HG03521 (cell line): ENCODE measurements at regions not wholly inside any gene's neighbourhood (a gene's known extent, or its start where the extent isn't known, plus 50 kb on each side); places are given as distances from the start of the nearest gene placed in this dataset.
"Not testable (repeated sequence)": the region's sequence is repeated elsewhere in the genome, so short reads cannot be mapped to it uniquely, and the experiment has no call there.

Experiments
- ATAC-seq: cut with Tn5 transposase; IDR thresholded peaks from one replicate; pipeline ENCODE4 v1.9.1; 2021; ENCODE audit warnings: mild to moderate bottlenecking, moderate library complexity; ENCODE audit not compliant: unreplicated experiment

GRCh38 chr2:91520972-91521535 is 2829.6 kb downstream of the RPIA start:
- ATAC-seq, result not testable (repeated sequence)

GRCh38 chr2:91521944-91522343 is 2830.5 kb downstream of the RPIA start:
- ATAC-seq, result not testable (repeated sequence)

DNA sequence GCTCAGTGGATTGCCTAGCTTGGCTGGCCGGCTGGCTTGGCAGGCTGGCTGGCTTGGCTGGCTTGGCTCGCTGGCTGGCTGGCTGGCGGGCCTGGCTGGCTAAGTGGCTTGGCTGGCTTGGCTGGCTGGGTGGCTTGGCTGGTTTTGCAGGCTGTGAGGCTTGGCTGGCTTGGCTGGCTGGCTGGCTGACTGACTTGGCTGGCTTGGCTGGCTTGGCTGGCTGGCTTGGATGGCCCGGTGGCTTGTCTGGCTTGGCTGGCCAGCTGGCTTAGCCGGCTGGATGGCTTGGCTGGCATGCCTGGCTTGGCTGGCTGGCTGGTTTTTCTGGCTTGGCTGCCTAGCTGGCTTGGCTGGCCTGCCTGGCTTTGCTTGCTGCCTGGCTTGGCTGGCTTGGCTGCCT is 2831.4 kb downstream of the RPIA start:
- not testable (repeated sequence) for ATAC-seq

DNA sequence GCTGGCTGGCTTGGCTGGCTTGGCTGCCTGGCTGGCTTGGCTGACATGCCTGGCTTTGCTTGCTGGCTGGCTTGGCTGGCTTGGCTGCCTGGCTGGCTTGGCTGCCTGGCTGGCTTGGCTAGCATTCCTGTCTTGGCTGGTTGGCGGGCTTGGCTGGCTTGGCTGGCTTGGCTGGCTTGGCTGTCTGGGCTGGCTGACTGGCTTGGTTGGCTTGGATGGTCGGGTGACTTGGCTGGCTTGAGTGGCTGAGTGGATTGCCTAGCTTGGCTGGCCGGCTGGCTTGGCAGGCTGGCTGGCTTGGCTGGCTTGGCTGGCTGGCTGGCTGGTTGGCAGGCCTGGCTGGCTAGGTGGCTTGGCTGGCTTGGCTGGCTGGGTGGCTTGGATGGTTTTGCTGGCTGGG is 2832.3 kb downstream of the RPIA start:
- ATAC-seq, result not testable (repeated sequence)

- ATAC-seq, result not testable (repeated sequence)
These were observed 2834.1 kb downstream of the RPIA start for GRCh38 chr2:91525587-91525986.

- ATAC-seq, result not testable (repeated sequence)
These were observed 2834.6 kb downstream of the RPIA start for GRCh38 chr2:91526083-91526482.

DNA sequence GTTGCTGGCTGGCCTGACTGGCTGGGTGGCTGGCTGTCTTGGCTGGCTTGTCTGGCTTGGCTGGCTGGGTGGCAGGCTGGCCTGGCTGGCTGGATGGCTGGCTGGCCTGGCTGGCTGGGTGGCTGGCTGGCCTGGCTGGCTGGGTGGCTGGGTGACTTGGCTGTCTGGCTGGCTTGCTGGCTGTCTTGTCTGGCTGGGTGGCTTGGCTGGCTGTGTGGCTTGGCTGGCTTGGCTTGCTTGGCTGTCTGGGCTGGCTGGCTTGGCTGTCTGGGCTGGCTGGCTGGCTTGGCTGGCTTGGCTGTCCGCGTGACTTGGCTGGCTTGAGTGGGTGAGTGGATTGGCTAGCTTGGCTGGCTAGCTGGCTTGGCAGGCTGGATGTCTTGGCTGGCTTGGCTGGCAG is 2835.6 kb downstream of the RPIA start:
- ATAC-seq, result not testable (repeated sequence)

- not testable (repeated sequence) for ATAC-seq
These were observed 2836.1 kb downstream of the RPIA start for GRCh38 chr2:91527491-91528031.

DNA sequence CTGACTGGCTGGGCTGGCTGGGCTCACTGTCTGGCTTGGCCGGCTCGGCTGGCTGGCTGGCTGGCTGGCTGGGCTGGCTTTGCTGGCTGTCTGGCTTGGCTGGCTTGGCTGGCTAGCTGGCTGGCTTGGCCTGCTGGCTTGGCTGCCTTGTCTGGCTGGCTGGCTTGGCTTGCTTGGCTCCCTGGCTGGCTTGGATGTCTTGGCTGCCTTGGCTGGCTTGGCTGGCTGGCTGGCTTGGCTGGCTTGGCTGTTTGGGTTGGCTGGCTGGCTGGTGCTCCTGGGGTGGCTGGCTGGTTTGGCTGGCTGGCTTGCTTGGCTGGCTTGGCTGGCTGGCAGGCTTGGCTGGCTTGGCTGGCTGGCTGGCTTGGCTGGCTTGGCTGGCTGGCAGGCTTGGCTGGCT is 2836.9 kb downstream of the RPIA start:
- not testable (repeated sequence) for ATAC-seq

DNA sequence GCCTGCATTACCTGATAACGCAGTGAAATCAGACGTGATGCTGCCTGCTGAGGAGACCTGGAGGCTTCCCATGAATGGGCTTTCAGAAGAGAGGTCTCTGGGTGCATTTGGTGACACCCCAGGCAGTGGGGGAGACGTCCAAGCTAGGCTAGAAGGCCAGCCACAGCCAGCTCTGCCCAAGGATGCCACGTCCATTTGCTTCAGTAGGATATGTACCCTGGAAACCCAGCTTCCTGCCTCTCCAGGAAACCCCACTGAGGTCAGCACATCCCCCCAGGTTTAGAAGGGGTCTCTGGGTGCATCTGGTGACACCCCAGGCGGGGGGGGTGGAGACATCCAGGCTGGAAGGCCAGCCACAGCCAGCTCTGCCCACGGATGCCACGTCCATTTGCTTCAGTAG is 2844.6 kb downstream of the RPIA start:
- not testable (repeated sequence) for ATAC-seq

GRCh38 chr2:91536549-91537263 is 2845.2 kb downstream of the RPIA start:
- not testable (repeated sequence) for ATAC-seq

GRCh38 chr2:91549316-91549715 is 2857.8 kb downstream of the RPIA start:
- not testable (repeated sequence) for ATAC-seq

GRCh38 chr2:91558234-91558633 is 2866.8 kb downstream of the RPIA start:
- ATAC-seq, result not testable (repeated sequence)

DNA sequence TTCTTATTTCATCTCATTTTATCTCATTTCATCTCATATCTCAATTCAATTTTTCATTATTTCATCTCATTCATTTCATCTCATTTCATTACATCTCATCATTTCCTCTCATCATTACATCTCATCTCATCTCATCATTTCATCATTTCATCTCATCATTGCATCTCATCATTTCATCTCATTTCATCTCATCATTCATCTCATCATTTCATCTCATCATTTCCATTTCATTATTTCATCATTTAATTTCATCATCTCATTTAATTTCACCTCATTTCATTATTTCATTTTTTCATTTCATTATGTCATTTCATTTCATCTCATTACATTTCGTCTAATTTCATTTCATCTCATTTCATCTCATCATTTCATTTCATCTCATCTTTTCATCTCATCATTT is 2867.8 kb downstream of the RPIA start:
- not testable (repeated sequence) for ATAC-seq

DNA sequence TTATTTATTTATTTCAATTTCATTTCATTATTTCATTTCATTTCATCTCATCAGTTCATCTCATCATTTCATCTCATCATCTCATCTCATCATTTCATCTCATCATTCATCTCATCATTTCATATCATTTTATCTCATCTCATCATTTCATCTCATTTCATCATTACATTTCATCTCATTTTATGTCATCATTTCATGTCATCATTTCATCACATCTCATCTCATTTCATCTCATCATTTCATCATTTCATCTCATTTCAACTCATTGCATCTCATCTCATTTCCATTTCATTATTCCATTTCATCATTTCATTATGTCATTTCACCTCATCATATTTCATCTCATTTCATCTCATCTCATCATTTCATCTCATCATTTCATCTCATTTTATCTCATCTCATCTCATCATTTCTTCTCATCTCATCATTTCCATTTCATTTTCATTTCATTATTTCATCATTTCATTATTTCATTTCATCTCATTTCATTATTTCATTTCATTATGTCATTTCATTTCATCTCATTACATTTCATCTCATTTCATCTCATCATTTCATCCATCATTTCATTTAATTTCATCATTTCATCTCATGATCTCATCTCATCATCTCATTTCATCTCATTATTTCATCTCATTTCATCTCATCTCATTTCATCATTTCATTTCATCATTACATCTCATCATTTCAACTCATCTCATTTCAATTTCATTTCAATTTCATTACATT is 2868.6 kb downstream of the RPIA start:
- not testable (repeated sequence) for ATAC-seq

GRCh38 chr2:91562184-91562583 is 2870.7 kb downstream of the RPIA start:
- ATAC-seq, result not testable (repeated sequence)

DNA sequence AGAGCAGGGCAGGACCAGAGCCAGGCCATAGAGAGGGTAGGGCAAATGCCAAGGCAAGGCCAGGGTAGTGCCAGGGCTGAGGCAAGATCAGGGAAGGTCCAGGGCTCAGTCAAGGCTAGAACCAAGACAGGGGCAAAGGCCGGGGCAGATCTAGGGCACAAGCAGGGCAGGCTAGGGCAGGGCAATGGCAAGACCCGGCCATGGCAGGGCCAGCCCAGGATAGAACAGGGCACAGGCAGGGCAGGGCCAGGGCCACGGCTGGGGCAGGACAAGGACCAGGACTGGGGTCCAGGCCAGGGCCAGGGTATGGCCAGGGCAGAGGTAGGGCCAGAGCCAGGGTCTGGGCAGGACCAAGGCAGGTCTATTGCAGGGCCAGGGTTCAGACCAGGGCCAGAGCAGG is 2873.2 kb downstream of the RPIA start:
- not testable (repeated sequence) for ATAC-seq

GRCh38 chr2:91565689-91566430 is 2874.4 kb downstream of the RPIA start:
- not testable (repeated sequence) for ATAC-seq

DNA sequence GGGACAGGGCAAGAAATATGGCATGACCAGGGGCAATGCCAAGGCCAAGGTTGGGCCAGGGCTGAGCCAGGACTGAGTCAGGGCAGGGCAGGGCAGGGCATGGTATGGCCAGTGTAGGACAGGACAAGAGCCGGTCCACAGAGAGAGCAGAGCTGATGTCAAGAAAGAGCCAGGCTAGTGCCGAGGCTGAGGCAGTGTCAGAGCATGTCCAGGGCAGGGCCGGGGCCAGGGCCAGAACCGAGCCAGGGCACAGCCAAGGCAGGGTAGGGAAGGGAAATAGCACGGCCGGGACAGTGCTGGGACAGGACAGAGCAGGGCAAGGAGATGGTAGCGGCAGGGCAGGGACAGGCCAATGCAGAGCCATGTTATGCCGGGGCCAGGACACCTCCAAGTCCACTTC is 2875.1 kb downstream of the RPIA start:
- ATAC-seq, result not testable (repeated sequence)

- ATAC-seq, result not testable (repeated sequence)
These were observed 2876.3 kb downstream of the RPIA start for GRCh38 chr2:91567546-91568335.
